Activated CD4-positive, alpha-beta T cell treated with anti-CD3 and anti-CD28 coated beads for 24 hours (primary cell): ENCODE measurements at regions not wholly inside any gene's neighbourhood (a gene's known extent, or its start where the extent isn't known, plus 50 kb on each side); places are given as distances from the start of the nearest gene placed in this dataset.
"Not testable (repeated sequence)": the region's sequence is repeated elsewhere in the genome, so short reads cannot be mapped to it uniquely, and the experiment has no call there.

ENCODE experiments used
- DNase-seq, 2 donors: peaks; one replicate each; pipeline ENCODE4 v3.0.0-alpha.2; 2020; ENCODE audit warnings: low read depth in 2 of 2

GRCh38 chr7:150101282-150101681 is 221.9 kb upstream of the LRRC61 start:
- not testable (repeated sequence) for DNase-seq

DNA sequence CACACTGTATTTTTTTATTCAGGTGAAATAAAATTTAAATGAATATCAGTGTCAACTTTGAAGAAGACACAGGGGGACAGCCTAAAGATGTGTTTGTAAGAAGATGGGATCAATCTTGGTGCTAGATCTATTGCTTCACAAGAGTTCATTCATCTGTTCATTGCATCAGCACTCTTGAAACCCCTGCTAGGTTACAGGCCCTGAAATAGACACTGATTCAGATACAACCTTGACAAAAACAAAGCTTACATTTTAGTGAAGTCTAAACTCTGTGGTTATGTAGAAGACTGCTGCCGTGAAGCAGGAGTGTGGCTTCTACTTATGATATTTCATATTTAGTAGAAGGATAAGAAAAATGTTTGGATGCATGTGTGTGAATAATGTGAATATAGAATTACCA is 215.9 kb upstream of the LRRC61 start:
- not testable (repeated sequence) for DNase-seq

DNA sequence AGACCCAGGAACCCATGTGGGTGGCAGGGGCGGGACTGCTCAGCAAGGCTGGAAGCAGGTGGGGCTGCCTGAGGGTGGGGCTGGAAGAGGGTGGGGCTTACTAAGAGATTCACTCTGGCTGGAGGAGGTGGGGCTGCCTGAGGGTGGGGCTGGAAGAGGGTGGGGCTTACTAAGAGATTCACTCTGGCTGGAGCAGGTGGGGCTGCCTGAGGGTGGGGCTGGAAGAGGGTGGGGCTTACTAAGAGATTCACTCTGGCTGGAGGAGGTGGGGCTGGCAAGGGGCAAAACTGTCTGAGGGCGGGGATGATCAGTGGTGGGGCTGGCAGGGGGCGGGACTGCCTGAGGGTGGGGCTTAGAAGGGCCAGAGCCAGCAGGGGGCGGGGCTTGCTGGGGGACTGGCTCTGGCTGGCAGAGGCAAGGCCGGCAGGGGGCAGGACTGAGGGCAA is 212.8 kb upstream of the LRRC61 start:
- peak in 1 of 2 donors; percentile 1 for DNase-seq

DNA sequence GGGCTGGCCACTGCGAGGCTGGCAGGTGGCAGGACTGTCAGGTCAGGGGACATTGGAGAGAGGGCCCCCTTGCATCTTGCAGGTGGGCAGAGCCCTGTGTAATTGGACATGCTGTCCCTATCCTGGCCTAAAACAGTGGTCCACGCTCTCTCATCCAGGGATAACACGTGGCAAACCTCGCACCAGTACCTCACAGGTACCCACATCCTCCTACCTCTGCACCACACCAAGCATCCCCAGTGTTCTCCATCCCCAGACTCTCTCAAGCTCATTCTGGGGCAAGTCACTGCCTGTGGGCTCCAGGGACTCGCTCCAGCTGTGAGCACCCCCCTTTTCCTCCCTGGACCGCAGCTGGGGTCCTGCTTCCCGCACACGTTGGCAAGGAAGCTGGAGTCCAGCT is 212.3 kb upstream of the LRRC61 start:
- DNase-seq, result not testable (repeated sequence)

GRCh38 chr7:150111373-150112139 is 211.6 kb upstream of the LRRC61 start:
- not testable (repeated sequence) for DNase-seq

GRCh38 chr7:150113301-150113700 is 209.9 kb upstream of the LRRC61 start:
- not testable (repeated sequence) for DNase-seq

- not testable (repeated sequence) for DNase-seq
Measured at GRCh38 chr7:150114591-150114990, 208.6 kb upstream of the LRRC61 start.

DNA sequence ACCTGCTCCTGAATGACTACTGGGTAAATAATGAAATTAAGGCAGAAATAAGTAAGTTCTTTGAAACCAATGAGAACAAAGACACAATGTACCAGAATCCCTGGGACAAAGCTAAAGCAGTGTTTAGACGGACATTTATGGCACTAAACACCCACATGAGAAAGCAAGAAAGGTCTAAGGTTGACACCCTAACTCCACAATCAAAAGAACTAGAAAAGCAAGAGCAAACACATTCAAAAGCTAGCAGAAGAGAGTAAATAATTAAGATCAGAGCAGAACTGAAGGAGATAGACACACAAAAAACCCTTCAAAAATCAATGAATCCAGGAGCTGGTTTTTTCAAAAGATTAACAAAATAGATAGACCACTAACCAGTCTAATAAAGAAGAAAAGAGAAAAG is 203.2 kb upstream of the LRRC61 start:
- not testable (repeated sequence) for DNase-seq

DNA sequence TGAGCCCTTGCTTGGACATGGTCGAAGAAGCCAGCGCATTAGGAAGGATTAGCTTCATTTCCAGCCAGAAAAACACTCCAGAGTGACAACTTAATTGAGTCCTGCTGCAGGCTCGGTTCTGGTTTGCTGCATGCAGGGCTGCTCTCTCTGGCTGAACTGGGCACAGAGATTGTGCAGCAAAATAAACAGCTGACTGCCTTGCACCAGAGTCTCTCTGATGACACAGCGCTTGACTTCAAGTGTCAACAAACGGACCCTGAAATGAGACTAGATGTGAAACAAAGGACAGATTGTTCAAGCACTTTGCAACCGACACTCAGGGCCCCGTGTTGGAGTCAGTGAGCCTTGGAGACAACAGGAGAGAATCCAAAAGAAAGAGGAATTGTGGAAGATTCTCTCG is 197.3 kb upstream of the LRRC61 start:
- DNase-seq, result not testable (repeated sequence)

DNA sequence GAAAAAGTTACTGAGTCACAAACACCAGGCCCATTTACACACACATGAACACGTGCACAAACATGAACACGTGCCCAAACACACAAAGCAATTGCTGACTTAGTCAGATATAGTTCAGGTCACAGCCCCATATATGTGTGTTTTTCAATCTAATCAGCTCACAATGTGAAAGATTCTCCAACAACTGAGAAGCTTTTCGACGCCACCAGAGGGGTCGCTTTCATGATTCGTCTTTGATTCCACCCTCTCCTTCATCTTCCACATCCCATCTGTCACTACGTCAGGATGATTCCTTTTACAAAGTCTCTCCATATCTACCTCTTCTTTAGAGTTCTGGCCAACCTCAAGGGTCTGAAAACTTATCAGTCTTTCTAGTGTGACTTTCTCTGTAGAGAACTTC is 188.7 kb upstream of the LRRC61 start:
- DNase-seq, result not testable (repeated sequence)

DNA sequence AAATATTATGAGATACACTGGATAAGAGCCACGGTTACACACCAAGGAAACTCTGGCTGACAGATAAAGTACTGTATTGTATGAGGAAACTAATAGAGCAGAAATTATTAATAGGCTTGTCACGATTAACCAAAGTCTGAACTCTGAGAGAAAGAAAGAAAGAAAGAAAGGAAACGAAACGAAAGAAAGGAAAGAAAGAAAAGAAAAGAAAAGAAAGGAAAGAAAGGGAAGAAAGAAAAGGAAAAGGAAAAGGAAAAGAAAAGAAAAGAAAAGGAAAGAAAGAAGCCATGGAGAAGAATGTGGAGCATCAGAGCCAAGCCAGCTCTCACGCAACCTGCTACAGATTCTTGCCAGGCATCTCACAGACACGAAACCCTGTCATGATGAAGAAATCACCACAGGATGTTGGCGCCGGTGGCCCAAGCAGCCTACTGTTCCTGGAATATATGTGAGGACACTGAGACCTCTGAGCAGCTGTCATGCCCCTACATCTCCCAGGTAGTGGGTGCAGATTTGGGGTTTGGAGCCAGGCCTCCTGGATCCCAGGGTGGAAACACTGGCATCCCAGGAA is 187.4 kb upstream of the LRRC61 start:
- DNase-seq, result not testable (repeated sequence)

DNA sequence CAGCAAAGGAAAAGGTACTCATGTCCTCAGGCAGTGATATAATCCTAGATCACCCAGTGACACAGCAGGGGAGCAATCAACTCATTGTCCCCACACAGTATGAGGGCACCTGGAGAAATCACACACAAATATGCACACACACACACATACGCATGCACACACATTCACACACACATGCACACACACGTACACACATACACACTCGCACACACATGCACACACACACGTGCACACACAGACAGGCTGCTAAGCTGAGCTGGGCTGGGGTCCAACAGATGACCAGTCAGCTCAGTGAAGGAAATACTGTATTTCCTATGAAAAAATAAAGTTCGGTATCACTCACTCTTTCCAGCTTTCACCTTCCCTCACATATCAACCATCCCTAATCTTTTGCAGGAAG is 183.3 kb upstream of the LRRC61 start:
- not testable (repeated sequence) for DNase-seq

GRCh38 chr7:150141525-150142345 is 181.4 kb upstream of the LRRC61 start:
- DNase-seq, result not testable (repeated sequence)

- DNase-seq, result not testable (repeated sequence)
Measured at GRCh38 chr7:150146124-150146523, 177.0 kb upstream of the LRRC61 start.

GRCh38 chr7:150147524-150147923 is 175.6 kb upstream of the LRRC61 start:
- not testable (repeated sequence) for DNase-seq

DNA sequence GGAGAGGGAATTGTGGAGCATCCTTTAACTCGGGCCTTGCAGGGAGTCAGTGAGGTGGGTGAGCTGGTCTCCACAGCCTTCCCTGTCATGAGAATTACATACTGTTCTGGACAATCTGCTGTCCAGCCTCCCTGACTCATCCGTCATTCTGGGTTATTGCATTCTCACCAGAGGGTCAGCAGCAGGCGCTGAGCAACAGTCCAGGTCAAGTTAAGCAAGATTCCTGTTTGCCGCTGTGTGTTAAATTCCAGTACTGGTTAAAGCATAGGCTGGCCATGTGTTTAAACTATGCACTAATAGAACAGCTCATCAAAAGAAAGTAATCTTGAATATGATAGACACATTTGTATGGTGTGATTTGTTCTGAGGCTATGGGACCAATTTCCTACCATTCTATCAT is 167.1 kb upstream of the LRRC61 start:
- DNase-seq, result not testable (repeated sequence)

DNA sequence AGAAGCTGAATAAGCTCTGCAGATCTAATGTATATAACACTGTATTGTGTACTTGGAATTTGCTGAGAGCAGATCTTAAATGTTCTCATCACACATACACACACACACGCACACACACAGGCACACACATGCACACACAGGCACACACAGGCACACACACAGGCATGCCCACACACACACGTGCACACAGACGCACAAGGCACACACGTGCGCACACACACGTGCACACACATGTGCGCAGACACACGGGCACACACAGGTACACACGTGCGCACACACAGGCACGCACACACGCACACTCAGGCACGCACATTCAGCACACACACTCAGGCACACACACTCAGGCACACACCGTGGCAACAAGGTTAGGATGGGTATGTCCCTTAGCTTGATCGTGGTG is 164.5 kb upstream of the LRRC61 start:
- not testable (repeated sequence) for DNase-seq

DNA sequence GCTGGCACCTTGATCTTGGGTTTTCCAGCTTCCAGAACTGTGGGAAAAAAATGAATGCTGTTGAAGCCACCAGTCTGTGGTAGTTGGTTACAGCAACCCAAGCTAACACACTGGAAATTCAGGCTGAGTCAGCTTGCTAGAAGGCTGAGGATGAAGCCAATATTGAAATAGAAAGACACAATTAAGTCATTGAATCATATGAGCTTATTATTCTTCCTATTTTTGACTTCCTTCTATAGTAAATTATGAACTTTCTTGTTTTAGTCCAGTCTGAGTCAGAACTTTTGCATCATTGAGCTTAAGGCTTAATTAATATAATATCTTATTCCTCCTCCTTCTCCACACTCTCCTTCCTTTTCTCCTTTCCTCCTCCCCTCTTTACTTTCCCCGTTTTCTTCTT is 153.6 kb upstream of the LRRC61 start:
- DNase-seq, result not testable (repeated sequence)

GRCh38 chr7:150169943-150170490 is 153.1 kb upstream of the LRRC61 start:
- DNase-seq, result not testable (repeated sequence)

- DNase-seq, result not testable (repeated sequence)
Measured at GRCh38 chr7:150183602-150184001, 139.6 kb upstream of the LRRC61 start.

DNA sequence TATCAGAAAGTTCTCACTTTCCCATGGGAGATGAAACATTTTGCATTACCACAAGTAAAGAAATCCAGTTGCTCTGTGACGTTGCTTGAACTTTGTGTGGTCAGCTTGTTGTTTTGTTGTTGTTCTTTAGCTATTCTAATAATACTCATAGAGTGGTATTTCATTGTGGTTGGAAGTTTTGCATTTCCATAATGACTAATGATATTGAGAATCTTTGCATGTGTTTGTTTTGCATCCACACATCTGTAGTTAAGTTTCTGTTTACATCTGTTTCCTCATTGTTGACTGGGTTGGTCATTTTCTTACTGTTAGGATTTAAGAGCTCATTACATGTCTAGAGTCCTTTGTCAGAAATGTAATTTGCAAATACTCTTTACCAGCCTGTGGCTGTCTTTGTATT is 133.2 kb upstream of the LRRC61 start:
- not testable (repeated sequence) for DNase-seq

GRCh38 chr7:150192541-150192940 is 130.6 kb upstream of the LRRC61 start:
- not testable (repeated sequence) for DNase-seq
